ENCODE measurements at regions not wholly inside any gene's neighbourhood (a gene's known extent, or its start where the extent isn't known, plus 50 kb on each side); places are given as distances from the start of the nearest gene placed in this dataset.

DNA sequence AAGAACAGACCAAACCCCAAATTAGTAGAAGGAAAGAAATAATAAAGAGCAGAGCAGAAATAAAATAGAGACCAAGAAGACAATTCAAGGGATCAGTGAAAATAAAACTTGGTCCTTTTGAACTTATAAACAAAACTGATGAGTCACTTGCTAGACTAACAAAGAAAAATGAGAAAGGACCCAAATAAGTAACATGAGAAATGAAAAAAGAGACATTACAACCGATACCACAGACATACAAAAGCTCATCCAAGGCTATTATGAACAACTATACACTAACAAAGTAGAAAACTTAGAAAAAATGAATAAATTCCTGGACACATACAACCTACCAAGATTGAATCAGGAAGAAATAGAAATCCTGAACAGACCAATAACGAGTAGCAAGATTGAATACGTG, 414.5 kb downstream of the HTR7 start:
- Histone ChIP-seq H3K4me3 (no peak overlapping the region), H3K36me3 (no peaks in the 10 kb centered on the region), H3K4me1 (no peaks in the 10 kb centered on the region), H3K9me3 (peaks cover 0 to 51% (median 21%) of the 10 kb centered on the region in 12 donors), H3K27ac (no peak overlapping the region), H3K27me3 (no peaks in the 10 kb centered on the region)
- intact Hi-C loops (cut with DNase I), result no loop called here
- WGBS, 4 donors, result 80 to 87% (median 83%) methylated on average over 3 of the region's 3 CpGs
- TF ChIP-seq POLR2A (IDR thresholded peaks at IDR 0.05), result no peak
- no peak for TF ChIP-seq CTCF (IDR thresholded peaks at IDR 0.05)
- DNase-seq (no peak), ATAC-seq (no peak)

DNA sequence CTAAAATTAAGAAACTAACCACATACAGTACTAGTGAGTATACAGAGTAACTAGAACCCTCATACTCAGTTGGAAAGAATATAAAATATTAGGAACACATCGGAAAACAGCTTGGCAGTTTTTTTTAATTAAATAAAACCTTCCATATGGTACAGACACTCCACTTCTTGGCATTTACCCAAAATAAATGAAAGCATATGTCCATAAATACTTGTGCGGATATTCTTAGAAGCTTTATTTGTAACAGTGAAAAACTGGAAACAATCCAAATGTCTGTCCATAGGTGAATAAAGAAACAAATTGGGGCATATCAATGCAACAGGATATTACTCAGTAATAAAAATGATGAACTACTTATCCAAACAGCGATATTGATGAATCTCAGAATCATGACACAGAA, 410.0 kb downstream of the HTR7 start:
- no peaks in the 10 kb centered on the region for H3K36me3 ChIP-seq
- intact Hi-C loops (cut with DNase I), result no loop called here
- H3K27ac ChIP-seq, result no peak overlapping the region
- no peaks in the 10 kb centered on the region for H3K27me3 ChIP-seq
- H3K4me3 ChIP-seq, result no peak overlapping the region
- DNase-seq (no peak), ATAC-seq (no peak)
- H3K9me3 ChIP-seq, result peaks cover 0 to 31% (median 5%) of the 10 kb centered on the region in 12 donors
- H3K4me1 ChIP-seq, result no peaks in the 10 kb centered on the region
- WGBS, 4 donors, result 35 to 44% (median 41%) methylated on average over 3 of the region's 3 CpGs
- TF ChIP-seq CTCF (IDR thresholded peaks at IDR 0.05) (no peak), POLR2A (IDR thresholded peaks at IDR 0.05) (no peak)

DNA sequence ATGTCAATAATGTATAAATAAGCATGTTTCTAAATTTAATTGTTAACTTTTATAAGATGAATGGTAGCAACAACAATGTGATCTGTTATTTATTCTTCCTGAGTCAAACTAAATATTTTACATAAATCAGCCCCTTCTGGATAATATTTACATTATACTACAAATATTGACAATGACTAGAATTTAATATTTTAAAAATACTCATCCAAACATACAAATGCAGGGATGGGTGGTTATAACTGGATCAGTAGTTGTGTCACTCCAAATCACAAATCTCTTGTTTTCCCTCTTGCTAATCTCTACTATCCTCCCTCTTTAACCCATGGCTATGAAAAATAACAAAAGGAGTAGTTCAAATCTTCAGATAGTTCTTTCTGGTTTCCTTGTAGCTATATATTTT, 407.0 kb downstream of the HTR7 start:
- Histone ChIP-seq H3K27me3 (no peaks in the 10 kb centered on the region), H3K4me1 (no peaks in the 10 kb centered on the region), H3K36me3 (no peaks in the 10 kb centered on the region), H3K9me3 (peaks cover 0 to 10% (median 0%) of the 10 kb centered on the region in 12 donors), H3K4me3 (no peak overlapping the region), H3K27ac (no peak overlapping the region)
- DNase-seq, result no peak
- intact Hi-C loops (cut with DNase I), result no loop called here
- ATAC-seq, result no peak
- TF ChIP-seq POLR2A (IDR thresholded peaks at IDR 0.05) (no peak), CTCF (IDR thresholded peaks at IDR 0.05) (no peak)

- WGBS, 4 donors, result 0 to 25% (median 19%) methylated on average over 1 of the region's 1 CpG
- no peak for TF ChIP-seq CTCF (IDR thresholded peaks at IDR 0.05)
- TF ChIP-seq POLR2A (IDR thresholded peaks at IDR 0.05), result no peak
- H3K4me1 ChIP-seq, result no peaks in the 10 kb centered on the region
- DNase-seq (no peak), ATAC-seq (no peak)
- no peaks in the 10 kb centered on the region for H3K36me3 ChIP-seq
- peaks cover 0 to 5% (median 0%) of the 10 kb centered on the region in 12 donors for H3K9me3 ChIP-seq
- H3K27ac ChIP-seq, result no peak overlapping the region
- H3K27me3 ChIP-seq, result no peaks in the 10 kb centered on the region
- intact Hi-C loops (cut with DNase I), result no loop called here
- H3K4me3 ChIP-seq, result no peak overlapping the region
Observed at GRCh38 chr10:90451283-90451682, 406.6 kb downstream of the HTR7 start.

Data from heart left ventricle (tissue), 16 donors.